ENCODE measurements at regions not wholly inside any gene's neighbourhood (a gene's known extent, or its start where the extent isn't known, plus 50 kb on each side); places are given as distances from the start of the nearest gene placed in this dataset.

GRCh38 chr5:23089286-23089685, 236.1 kb upstream of the CDH12 start:
- no peak for DNase-seq (ENCODE audit: low spot score)

DNA sequence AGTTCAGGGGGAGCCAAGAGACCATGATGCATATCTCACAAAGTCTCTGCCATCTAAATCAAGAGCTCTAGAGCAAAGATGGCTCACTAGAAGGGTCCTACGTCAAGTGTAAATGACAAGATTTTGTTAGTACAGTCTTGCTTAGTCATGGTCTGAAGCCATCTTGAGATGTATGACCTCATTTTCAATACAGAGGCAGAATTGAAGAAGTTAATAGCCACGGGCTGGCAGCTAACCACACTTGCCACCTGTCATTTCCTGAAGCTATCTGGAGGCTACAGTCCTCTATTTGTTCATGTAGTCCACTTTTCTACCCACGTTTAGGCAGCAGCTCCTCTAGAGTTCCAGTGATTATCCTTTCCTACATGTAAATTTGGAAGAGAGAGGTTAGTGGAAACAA, 231.7 kb upstream of the CDH12 start:
- DNase-seq (ENCODE audit: low spot score): no peak

- no peak for DNase-seq (ENCODE audit: low spot score)
Observed at GRCh38 chr5:23072179-23072578, 219.0 kb upstream of the CDH12 start.

- no peak for DNase-seq (ENCODE audit: low spot score)
Observed at GRCh38 chr5:23071682-23072081, 218.5 kb upstream of the CDH12 start.

- DNase-seq (ENCODE audit: low spot score): no peak
Observed at GRCh38 chr5:23064710-23065109, 211.6 kb upstream of the CDH12 start.

DNA sequence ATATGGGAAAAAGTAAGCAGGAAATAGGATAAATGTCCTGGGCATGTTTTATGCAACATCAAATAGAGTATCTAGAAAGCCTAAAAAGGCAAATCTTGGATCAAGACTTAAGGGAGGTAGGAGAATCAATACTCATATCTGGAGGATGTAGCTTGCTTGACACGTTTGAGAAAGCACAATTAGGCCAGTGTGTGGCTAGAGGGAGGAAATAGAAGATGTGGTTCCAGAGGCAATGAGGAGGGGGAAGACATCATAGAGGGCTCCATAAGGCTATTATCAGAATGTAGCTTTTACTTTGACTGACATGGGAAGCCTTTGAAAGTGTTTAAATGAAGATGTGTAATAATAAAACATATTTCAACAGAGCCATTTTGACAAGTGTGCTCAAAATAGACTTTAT, 200.7 kb upstream of the CDH12 start:
- DNase-seq (ENCODE audit: low spot score): no peak

DNA sequence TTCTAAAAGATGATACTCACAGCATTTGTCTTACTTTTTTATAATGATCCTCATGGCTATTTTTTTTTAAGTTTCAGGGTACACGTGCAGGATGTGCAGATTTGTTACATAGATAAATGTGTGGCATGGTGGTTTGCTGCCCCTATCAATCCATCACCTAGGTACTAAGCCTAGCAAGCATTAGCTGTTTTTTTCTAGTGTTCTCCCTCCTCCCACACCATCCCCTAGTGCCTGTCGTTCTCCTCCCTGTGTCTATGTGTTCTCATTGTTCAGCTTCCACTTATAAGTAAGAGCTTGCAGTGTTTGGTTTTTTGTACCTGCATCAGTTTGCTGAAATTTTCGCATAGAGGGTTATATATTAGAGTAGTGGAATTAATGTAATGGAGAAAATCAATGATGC, 189.1 kb upstream of the CDH12 start:
- DNase-seq (ENCODE audit: low spot score): no peak

DNA sequence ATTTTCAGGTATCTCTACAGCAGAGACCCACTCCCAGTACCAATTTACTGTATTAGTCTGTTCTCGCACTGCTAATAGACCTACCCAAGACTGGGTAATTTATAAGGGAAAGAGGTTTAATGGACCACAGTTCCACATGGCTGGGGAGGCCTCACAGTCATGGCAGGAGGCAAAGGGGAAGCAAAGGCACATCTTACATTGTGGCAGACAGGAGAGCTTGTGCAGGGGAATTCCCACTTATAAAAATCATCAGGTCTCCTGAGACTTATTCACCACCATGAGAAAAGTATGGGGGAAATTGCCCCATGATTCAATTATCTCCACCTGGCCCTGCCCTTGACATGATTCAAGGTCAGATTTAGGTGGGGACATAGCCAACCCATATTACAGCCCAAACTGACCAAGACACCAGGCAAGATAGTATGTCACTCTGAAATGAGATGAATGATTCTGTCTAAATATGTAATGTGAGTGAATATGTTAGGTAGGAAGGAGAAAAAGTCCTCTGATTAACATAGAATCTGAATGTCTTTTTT, 182.5 kb upstream of the CDH12 start:
- DNase-seq (ENCODE audit: low spot score): no peak

DNA sequence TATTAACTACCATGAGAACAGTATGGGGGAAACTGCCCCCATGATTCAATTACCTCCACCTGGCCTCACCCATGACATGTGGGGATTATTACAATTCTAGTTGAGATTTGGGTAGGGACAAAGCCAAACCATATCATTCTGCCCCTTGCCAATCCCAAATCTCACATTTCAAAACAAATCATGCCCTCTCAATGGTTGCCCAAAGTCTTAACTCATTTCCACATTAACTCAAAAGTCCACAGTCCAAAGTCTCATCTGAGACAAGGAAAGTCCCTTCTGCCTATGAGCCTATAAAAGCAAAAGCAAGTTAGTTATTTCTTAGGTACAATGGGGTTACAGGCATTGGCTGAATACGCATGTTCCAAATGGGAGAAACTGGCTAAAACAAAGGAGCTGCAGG, 180.7 kb upstream of the CDH12 start:
- no peak for DNase-seq (ENCODE audit: low spot score)

DNA sequence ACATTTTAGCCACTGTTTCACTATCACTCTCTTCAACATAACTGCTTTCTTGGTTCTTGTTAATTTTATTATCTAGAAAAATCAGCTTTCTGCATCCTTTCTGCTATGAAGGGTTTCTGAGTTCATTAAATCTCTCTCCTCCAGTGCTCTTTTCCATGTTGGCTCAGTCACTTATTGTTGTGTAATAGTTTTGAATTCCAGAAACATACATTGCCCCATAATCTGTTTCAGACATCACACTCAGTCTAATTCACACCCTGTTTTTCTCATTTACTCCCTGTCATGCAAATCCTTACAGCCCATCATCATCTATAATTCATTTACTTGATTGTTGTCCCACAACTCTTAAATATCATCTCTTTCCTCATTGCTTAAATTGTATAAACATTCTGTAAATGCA, 176.1 kb upstream of the CDH12 start:
- no peak for DNase-seq (ENCODE audit: low spot score)

DNA sequence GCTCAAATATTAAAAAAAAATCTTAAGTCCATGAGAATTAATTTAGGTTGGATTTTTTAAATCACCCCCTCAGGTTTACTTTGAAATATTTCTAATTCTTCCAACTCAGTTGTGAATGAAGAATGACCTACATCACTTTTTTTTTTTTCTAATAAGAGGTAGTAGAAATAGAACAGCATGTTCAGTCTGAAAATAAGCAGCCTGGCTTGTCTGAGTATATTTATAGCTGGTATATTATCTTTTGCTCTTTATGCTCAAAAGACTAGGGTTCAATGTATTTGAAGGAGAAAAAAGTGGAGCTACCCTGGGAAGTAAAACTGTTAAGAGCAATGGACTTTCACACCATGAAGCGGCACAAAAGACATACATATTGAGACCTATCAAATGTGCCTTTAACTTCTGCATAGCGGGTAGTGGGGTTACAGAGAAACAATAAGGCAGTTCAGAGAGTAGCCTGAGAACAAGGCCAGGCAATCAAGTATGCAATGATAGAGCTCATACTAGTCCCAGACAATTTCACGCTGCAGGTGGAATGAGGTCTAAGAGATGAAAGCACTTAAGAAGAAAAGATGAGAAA, 175.4 kb upstream of the CDH12 start:
- DNase-seq (ENCODE audit: low spot score): no peak

DNA sequence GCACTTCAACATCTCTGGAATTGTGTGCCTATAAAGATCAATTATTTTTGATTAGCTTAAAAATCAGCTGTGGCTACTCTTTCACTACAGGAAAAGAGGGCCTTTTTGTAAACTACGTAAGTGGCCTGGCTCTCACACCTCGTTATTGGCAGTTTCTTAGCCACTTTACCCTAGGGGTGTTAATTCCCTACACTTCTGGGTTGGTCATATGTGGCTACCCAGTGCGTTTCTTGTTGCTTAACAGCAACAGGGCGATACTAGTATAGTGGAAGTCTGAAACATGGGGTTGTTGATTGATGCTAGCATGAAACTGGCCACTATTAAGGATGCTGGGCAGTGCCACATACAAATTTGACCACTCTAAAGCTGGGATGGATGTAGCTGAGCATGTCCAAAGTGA, 174.7 kb upstream of the CDH12 start:
- DNase-seq (ENCODE audit: low spot score): no peak

DNA sequence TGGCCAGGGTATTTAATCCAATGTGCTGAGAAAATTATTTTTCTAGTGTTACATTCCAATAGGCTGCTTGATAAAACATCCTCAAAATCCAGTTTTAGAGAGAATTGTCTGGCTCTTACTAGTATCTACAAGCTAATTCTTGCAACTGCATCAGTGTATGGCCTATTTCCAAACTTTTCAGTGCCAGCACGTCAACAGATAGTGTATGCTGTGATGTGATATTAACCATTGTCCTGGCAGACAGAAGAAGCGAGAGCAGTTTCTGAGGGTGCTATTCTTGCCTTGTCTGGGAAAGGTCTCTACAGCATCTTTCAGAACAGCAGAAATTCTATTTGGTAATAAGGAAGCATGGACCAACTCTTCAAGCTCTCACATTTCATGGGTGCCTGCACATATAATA, 174.2 kb upstream of the CDH12 start:
- DNase-seq (ENCODE audit: low spot score): no peak

- no peak for DNase-seq (ENCODE audit: low spot score)
Observed at GRCh38 chr5:23026252-23027170, 173.4 kb upstream of the CDH12 start.

GRCh38 chr5:23025629-23026233, 172.6 kb upstream of the CDH12 start:
- no peak for DNase-seq (ENCODE audit: low spot score)

- DNase-seq (ENCODE audit: low spot score): no peak
Observed at GRCh38 chr5:23024470-23024869, 171.3 kb upstream of the CDH12 start.

DNA sequence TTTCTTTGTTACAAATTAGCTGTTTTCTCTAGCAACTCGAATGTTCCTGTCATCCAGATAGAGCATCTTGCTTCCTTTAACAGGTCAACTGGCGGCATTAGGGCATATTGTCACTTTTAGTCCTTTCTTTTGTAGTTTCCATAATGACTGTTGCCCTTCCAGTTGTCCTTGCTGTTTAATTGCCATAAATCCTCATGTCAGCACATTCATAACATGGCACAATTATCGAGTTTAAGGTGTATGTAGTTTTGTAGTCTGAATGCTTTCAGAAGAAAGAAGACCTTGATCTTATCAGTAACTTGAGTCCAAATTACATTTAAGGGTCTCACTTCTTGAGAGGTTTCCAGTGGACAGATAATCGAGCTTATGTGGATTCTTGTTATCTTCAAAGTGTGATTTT, 161.7 kb upstream of the CDH12 start:
- DNase-seq (ENCODE audit: low spot score): no peak

DNA sequence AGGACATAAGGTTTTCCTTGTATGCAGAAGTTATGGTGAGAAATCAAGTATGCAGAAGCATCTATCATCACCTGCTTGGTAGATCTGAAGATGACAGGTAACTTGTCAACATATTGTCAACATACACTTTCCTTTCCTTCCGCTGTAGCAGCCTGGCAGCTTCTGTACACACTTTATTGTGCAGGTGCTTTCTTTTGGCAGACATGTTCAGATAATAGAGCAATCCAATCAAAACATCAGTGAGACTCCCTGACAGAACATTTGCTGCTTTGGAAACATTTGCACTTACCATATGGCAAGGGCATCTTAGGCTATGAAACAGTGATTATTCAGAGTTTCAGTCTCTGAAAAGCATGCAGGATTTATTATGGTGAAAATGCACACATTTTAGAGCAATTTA, 161.1 kb upstream of the CDH12 start:
- DNase-seq (ENCODE audit: low spot score): no peak

GRCh38 chr5:23013395-23013998, 160.4 kb upstream of the CDH12 start:
- no peak for DNase-seq (ENCODE audit: low spot score)

- no peak for DNase-seq (ENCODE audit: low spot score)
Observed at GRCh38 chr5:23012842-23013241, 159.7 kb upstream of the CDH12 start.

- no peak for DNase-seq (ENCODE audit: low spot score)
Observed at GRCh38 chr5:23007762-23008161, 154.6 kb upstream of the CDH12 start.

DNA sequence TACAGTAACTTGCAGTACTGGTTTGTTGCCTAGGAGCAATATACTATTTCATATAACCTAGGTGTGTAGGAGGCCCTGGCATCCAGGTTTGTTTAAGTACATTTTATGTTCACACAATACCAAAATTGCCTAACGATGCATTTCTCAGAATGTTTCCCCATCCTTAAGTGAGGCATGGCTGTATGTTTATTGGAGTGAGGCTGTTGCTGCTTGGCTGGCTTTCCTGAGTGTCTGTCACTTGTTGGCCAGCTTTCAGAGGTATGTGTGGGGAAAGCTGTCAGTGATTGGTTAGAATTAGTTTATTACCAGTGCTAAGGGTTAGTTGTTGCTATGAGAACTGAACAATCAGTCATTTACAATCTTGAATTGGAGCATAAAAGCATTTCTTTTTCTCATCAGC, 154.1 kb upstream of the CDH12 start:
- no peak for DNase-seq (ENCODE audit: low spot score)
